GM23338 (cell line): ENCODE measurements at regions not wholly inside any gene's neighbourhood (a gene's known extent, or its start where the extent isn't known, plus 50 kb on each side); places are given as distances from the start of the nearest gene placed in this dataset.

Experiments used
- ATAC-seq: fragments of 200-7000 bp; cut with Tn5 transposase; 3 replicates; pipeline ENCODE4 v1.9.1; 2020
- DNase-seq: peaks from one replicate; pipeline ENCODE4 v3.0.0-alpha.2; 2015; ENCODE audit warnings: low spot score
- H2AFZ ChIP-seq: fragments of 200-600 bp; sonication (generic); 2 replicates; pipeline ENCODE4 v1.8.0; 2016; ENCODE audit warnings: antibody characterized with exemption, mild to moderate bottlenecking, moderate library complexity
- H3F3A ChIP-seq: fragments of 200-600 bp; sonication (generic); replicated peaks from 2 replicates; pipeline ENCODE4 v1.8.0; 2017; ENCODE audit warnings: antibody characterized with exemption, mixed run types, low read depth
- H3K27ac ChIP-seq: fragments of 200-600 bp; sonication (generic); 2 replicates; pipeline ENCODE4 v1.6.1; 2016; ENCODE audit warnings: low read depth
- H3K27me3 ChIP-seq: fragments of 200-600 bp; sonication (generic); 2 replicates; pipeline ENCODE4 v1.8.0; 2016; ENCODE audit warnings: mild to moderate bottlenecking, mixed run types, moderate library complexity; ENCODE audit not compliant: insufficient read depth
- H3K36me3 ChIP-seq: fragments of 200-600 bp; sonication (generic); 2 replicates; pipeline ENCODE4 v1.8.0; 2016; ENCODE audit warnings: mild to moderate bottlenecking; ENCODE audit not compliant: insufficient read depth
- H3K4me1 ChIP-seq: fragments of 200-600 bp; sonication (generic); 2 replicates; pipeline ENCODE4 v1.8.0; 2016; ENCODE audit warnings: mild to moderate bottlenecking, moderate library complexity; ENCODE audit not compliant: insufficient read depth
- H3K4me2 ChIP-seq: fragments of 200-600 bp; sonication (generic); 2 replicates; pipeline ENCODE4 v1.7.1; 2017; ENCODE audit warnings: mixed run types
- H3K4me3 ChIP-seq: fragments of 200-600 bp; sonication (generic); 2 replicates; pipeline ENCODE4 v1.6.1; 2016; ENCODE audit warnings: mixed run types
- H3K79me2 ChIP-seq: fragments of 200-600 bp; sonication (generic); replicated peaks from 2 replicates; pipeline ENCODE4 v1.8.0; 2017; ENCODE audit warnings: mild to moderate bottlenecking; ENCODE audit not compliant: insufficient read depth
- H3K9me2 ChIP-seq: fragments of 200-600 bp; sonication (generic); 2 replicates; pipeline ENCODE4 v1.8.0; 2017; ENCODE audit not compliant: insufficient read depth
- H4K20me1 ChIP-seq: fragments of 200-600 bp; sonication (generic); replicated peaks from 2 replicates; pipeline ENCODE4 v1.8.0; 2017; ENCODE audit warnings: mild to moderate bottlenecking; ENCODE audit not compliant: insufficient read depth
- H3K27ac Mint-ChIP-seq: 2 replicates; pipeline ENCODE4 v1.8.0; 2020; ENCODE audit warnings: inconsistent platforms, mild to moderate bottlenecking, moderate library complexity, mixed read lengths
- H3K27me3 Mint-ChIP-seq: 3 replicates; pipeline ENCODE4 v1.8.0; 2022; ENCODE audit warnings: low read depth, mild to moderate bottlenecking, moderate library complexity, mixed read lengths, inconsistent platforms; ENCODE audit not compliant: insufficient read depth, poor library complexity
- H3K36me3 Mint-ChIP-seq: 3 replicates; pipeline ENCODE4 v1.8.0; 2021; ENCODE audit warnings: low read depth, mild to moderate bottlenecking, inconsistent platforms, moderate library complexity, mixed read lengths
- H3K4me1 Mint-ChIP-seq: 3 replicates; pipeline ENCODE4 v1.8.0; 2020; ENCODE audit warnings: mild to moderate bottlenecking, inconsistent platforms, mixed read lengths
- H3K4me3 Mint-ChIP-seq: 3 replicates; pipeline ENCODE4 v1.8.0; 2021; ENCODE audit warnings: moderate library complexity, mild to moderate bottlenecking, inconsistent platforms, mixed read lengths
- H3K9me3 Mint-ChIP-seq: 3 replicates; pipeline ENCODE4 v1.8.0; 2020; ENCODE audit warnings: moderate library complexity, mild to moderate bottlenecking, inconsistent platforms, mixed read lengths
- CREB1 ChIP-seq: fragments of 250-450 bp; sonication (Bioruptor Pico); IDR thresholded peaks from 2 replicates; pipeline ENCODE4 v1.5.0; 2020; ENCODE audit warnings: low read depth, mild to moderate bottlenecking, moderate library complexity
- CTCF ChIP-seq, 2 experiments: fragments of 200-600 bp in 1 of 2; sonication (generic) in 1 of 2; conservative IDR thresholded peaks; 2 replicates each; pipeline versions ENCODE4 v1.5.1 to v1.6.1; 2016 to 2017; ENCODE audit warnings: antibody characterized with exemption in 2 of 2, low read depth in 2 of 2, mild to moderate bottlenecking in 2 of 2, moderate library complexity in 1 of 2
- EZH2 ChIP-seq: fragments of 200-600 bp; sonication (generic); IDR thresholded peaks from one replicate; pipeline ENCODE4 v1.8.0; 2017; ENCODE audit warnings: antibody characterized with exemption, mild to moderate bottlenecking, low read depth; ENCODE audit not compliant: unreplicated experiment
- EZH2phosphoT487 ChIP-seq: fragments of 200-600 bp; sonication (generic); IDR thresholded peaks from one replicate; pipeline ENCODE4 v1.8.1; 2018; ENCODE audit warnings: antibody characterized with exemption; ENCODE audit not compliant: unreplicated experiment
- JUNB ChIP-seq: IDR thresholded peaks from one replicate; pipeline ENCODE4 v1.6.1; 2016; ENCODE audit warnings: antibody characterized with exemption; ENCODE audit not compliant: unreplicated experiment
- NANOG ChIP-seq: IDR thresholded peaks from 2 replicates; pipeline ENCODE4 v1.6.1; 2016; ENCODE audit warnings: antibody characterized with exemption, borderline replicate concordance
- POLR2AphosphoS5 ChIP-seq: IDR thresholded peaks from 2 replicates; pipeline ENCODE4 v1.6.1; 2016; ENCODE audit warnings: antibody characterized with exemption, low read depth
- STAT1 ChIP-seq: IDR thresholded peaks from one replicate; pipeline ENCODE4 v1.6.1; 2016; ENCODE audit warnings: antibody characterized with exemption; ENCODE audit not compliant: unreplicated experiment
- ZNF114 ChIP-seq: fragments of 250-450 bp; sonication (Bioruptor Pico); IDR thresholded peaks from 2 replicates; pipeline ENCODE4 v1.5.0; 2020; ENCODE audit warnings: mild to moderate bottlenecking, moderate library complexity
- TF ChIP-seq, protein P1 (sequence below): IDR thresholded peaks from 2 replicates; pipeline ENCODE4 v1.6.1; 2016; ENCODE audit warnings: antibody characterized with exemption
- TF ChIP-seq, protein P2 (sequence below): fragments of 250-450 bp; sonication (Bioruptor Pico); IDR thresholded peaks from 2 replicates; pipeline ENCODE4 v1.5.0; 2020; ENCODE audit warnings: mild to moderate bottlenecking, moderate library complexity

DNA sequence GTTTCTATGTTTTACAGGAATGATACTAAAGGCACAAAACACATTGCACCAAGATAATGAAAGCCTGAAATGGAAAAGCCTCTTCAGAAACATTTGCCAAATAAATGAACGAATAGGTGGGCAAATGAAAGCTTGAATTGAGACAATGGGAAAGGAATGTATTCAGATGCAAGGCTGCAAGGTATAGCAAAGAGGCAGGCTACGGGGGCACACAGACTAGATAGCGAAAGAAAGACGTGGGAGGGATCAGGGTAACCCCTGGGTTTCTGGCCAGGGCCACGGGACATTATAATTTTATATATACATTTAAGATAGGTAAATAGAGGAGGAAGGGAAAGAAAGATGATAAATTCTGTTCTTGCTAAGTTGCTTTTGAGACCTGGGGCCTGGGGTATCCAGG lies 95.9 kb upstream of the NLGN1 start:
- Histone ChIP-seq H3K4me1 (peaks cover 13% of the 10 kb centered on the region), H4K20me1 (no peaks in the 10 kb centered on the region), H3K27me3 (no peaks in the 10 kb centered on the region), H3K36me3 (no peaks in the 10 kb centered on the region), H3K9me2 (no peaks in the 10 kb centered on the region; the same call in 1 of the 2 replicates), H3K79me2 (no peaks in the 10 kb centered on the region), H3F3A (no peaks in the 10 kb centered on the region), H2AFZ (no peak overlapping the region), H3K27ac (no peak overlapping the region), H3K4me2 (peak overlapping the region; percentile 28; the same call in 1 of the 2 replicates), H3K4me3 (no peak overlapping the region)
- H3K4me3 Mint-ChIP-seq: no peak overlapping the region
- H3K9me3 Mint-ChIP-seq: peaks cover 8% of the 10 kb centered on the region; the same call in 2 of the 3 replicates
- peak; percentile 38 for DNase-seq
- H3K4me1 Mint-ChIP-seq: peaks cover 20% of the 10 kb centered on the region
- TF ChIP-seq, protein P1, sequence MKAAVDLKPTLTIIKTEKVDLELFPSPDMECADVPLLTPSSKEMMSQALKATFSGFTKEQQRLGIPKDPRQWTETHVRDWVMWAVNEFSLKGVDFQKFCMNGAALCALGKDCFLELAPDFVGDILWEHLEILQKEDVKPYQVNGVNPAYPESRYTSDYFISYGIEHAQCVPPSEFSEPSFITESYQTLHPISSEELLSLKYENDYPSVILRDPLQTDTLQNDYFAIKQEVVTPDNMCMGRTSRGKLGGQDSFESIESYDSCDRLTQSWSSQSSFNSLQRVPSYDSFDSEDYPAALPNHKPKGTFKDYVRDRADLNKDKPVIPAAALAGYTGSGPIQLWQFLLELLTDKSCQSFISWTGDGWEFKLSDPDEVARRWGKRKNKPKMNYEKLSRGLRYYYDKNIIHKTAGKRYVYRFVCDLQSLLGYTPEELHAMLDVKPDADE: no peak
- no peak for TF ChIP-seq EZH2
- TF ChIP-seq NANOG: no peak
- no peak for TF ChIP-seq CREB1 (CRISPR knock-in tag)
- no peak for TF ChIP-seq EZH2phosphoT487
- no peak for TF ChIP-seq ZNF114 (CRISPR knock-in tag)
- TF ChIP-seq POLR2AphosphoS5: no peak
- TF ChIP-seq STAT1: no peak
- no peak for TF ChIP-seq JUNB
- H3K36me3 Mint-ChIP-seq: peaks cover 4% of the 10 kb centered on the region; the same call in 1 of the 3 replicates
- ATAC-seq: peak; percentile 90
- no peak overlapping the region for H3K27ac Mint-ChIP-seq
- H3K27me3 Mint-ChIP-seq: no peaks in the 10 kb centered on the region

- H3K27me3 Mint-ChIP-seq: peaks cover 2% of the 10 kb centered on the region
- H3K4me1 ChIP-seq: peaks cover 2% of the 10 kb centered on the region; the same call in 1 of the 2 replicates
- no peak overlapping the region for H3K4me3 Mint-ChIP-seq
- H3K36me3 Mint-ChIP-seq: peaks cover 15% of the 10 kb centered on the region; the same call in 2 of the 3 replicates
- no peaks in the 10 kb centered on the region for H4K20me1 ChIP-seq
- no peaks in the 10 kb centered on the region for H3K36me3 ChIP-seq
- no peaks in the 10 kb centered on the region for H3K27me3 ChIP-seq
- no peak overlapping the region for H3K4me3 ChIP-seq
- H3K4me2 ChIP-seq: no peak overlapping the region
- DNase-seq (no peak), ATAC-seq (no peak)
- H3K27ac Mint-ChIP-seq: no peak overlapping the region
- no peaks in the 10 kb centered on the region for H3K9me2 ChIP-seq
- no peak overlapping the region for H3K27ac ChIP-seq
- H3K4me1 Mint-ChIP-seq: peaks cover 7% of the 10 kb centered on the region; the same call in 2 of the 3 replicates
- H3K79me2 ChIP-seq: no peaks in the 10 kb centered on the region
- H3F3A ChIP-seq: no peaks in the 10 kb centered on the region
- H2AFZ ChIP-seq: peak overlapping the region; percentile 8; the same call in 1 of the 2 replicates
- peaks cover 18% of the 10 kb centered on the region; the same call in 2 of the 3 replicates for H3K9me3 Mint-ChIP-seq
- no peak for TF ChIP-seq POLR2AphosphoS5
- TF ChIP-seq CTCF (conservative IDR thresholded peaks at IDR 0.05; ENCODE audit: low read depth in 2 of 2): no peak
- TF ChIP-seq EZH2phosphoT487: no peak
- no peak for TF ChIP-seq NANOG
- no peak for TF ChIP-seq CREB1 (CRISPR knock-in tag)
- TF ChIP-seq EZH2: no peak
- TF ChIP-seq, protein P2, sequence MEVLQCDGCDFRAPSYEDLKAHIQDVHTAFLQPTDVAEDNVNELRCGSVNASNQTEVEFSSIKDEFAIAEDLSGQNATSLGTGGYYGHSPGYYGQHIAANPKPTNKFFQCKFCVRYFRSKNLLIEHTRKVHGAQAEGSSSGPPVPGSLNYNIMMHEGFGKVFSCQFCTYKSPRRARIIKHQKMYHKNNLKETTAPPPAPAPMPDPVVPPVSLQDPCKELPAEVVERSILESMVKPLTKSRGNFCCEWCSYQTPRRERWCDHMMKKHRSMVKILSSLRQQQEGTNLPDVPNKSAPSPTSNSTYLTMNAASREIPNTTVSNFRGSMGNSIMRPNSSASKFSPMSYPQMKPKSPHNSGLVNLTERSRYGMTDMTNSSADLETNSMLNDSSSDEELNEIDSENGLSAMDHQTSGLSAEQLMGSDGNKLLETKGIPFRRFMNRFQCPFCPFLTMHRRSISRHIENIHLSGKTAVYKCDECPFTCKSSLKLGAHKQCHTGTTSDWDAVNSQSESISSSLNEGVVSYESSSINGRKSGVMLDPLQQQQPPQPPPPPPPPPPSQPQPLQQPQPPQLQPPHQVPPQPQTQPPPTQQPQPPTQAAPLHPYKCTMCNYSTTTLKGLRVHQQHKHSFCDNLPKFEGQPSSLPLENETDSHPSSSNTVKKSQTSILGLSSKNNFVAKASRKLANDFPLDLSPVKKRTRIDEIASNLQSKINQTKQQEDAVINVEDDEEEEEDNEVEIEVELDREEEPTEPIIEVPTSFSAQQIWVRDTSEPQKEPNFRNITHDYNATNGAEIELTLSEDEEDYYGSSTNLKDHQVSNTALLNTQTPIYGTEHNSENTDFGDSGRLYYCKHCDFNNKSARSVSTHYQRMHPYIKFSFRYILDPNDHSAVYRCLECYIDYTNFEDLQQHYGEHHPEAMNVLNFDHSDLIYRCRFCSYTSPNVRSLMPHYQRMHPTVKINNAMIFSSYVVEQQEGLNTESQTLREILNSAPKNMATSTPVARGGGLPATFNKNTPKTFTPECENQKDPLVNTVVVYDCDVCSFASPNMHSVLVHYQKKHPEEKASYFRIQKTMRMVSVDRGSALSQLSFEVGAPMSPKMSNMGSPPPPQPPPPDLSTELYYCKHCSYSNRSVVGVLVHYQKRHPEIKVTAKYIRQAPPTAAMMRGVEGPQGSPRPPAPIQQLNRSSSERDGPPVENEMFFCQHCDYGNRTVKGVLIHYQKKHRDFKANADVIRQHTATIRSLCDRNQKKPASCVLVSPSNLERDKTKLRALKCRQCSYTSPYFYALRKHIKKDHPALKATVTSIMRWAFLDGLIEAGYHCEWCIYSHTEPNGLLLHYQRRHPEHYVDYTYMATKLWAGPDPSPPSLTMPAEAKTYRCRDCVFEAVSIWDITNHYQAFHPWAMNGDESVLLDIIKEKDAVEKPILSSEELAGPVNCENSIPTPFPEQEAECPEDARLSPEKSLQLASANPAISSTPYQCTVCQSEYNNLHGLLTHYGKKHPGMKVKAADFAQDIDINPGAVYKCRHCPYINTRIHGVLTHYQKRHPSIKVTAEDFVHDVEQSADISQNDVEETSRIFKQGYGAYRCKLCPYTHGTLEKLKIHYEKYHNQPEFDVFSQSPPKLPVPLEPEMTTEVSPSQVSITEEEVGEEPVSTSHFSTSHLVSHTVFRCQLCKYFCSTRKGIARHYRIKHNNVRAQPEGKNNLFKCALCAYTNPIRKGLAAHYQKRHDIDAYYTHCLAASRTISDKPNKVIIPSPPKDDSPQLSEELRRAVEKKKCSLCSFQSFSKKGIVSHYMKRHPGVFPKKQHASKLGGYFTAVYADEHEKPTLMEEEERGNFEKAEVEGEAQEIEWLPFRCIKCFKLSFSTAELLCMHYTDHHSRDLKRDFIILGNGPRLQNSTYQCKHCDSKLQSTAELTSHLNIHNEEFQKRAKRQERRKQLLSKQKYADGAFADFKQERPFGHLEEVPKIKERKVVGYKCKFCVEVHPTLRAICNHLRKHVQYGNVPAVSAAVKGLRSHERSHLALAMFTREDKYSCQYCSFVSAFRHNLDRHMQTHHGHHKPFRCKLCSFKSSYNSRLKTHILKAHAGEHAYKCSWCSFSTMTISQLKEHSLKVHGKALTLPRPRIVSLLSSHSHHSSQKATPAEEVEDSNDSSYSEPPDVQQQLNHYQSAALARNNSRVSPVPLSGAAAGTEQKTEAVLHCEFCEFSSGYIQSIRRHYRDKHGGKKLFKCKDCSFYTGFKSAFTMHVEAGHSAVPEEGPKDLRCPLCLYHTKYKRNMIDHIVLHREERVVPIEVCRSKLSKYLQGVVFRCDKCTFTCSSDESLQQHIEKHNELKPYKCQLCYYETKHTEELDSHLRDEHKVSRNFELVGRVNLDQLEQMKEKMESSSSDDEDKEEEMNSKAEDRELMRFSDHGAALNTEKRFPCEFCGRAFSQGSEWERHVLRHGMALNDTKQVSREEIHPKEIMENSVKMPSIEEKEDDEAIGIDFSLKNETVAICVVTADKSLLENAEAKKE (CRISPR knock-in tag): no peak
- TF ChIP-seq STAT1: no peak
- no peak for TF ChIP-seq JUNB
These were observed 108.5 kb upstream of the NLGN1 start for GRCh38 chr3:173289072-173289471.
